HCT116 (cell line): ENCODE measurements at regions not wholly inside any gene's neighbourhood (a gene's known extent, or its start where the extent isn't known, plus 50 kb on each side); places are given as distances from the start of the nearest gene placed in this dataset.

Experiments used
- ATAC-seq: fragments of 200-7000 bp; cut with Tn5 transposase; 2 replicates; pipeline ENCODE4 v1.9.1; 2020; ENCODE audit warnings: mild to moderate bottlenecking, moderate library complexity
- BruUV-seq: library from RNA; stranded (reverse); fragments of 400-500 nt; replicated peaks from 2 replicates; lab custom pipeline; 2021; lab: Mats Ljungman, UMichigan
- CTCF ChIA-PET: fragments of 300-600 bp; sonication (Branson Sonifier 250); formaldehyde crosslinking; loops from one replicate; lab custom pipeline; 2021; ENCODE audit warnings: antibody characterized with exemption; lab: Charles Lee
- POLR2A ChIA-PET: fragments of 300-600, 350-600 bp; sonication (Branson Sonifier 250); formaldehyde crosslinking; loops from one replicate; lab custom pipeline; 2021; ENCODE audit warnings: antibody characterized with exemption; lab: Charles Lee
- RAD21 ChIA-PET, 2 experiments: fragments of 300-600 bp; sonication (Branson Sonifier 250); formaldehyde crosslinking; loops; one replicate each; lab custom pipeline; 2023; ENCODE audit warnings: low total read pairs in 2 of 2; ENCODE audit not compliant: uncharacterized antibody in 2 of 2, unreplicated experiment in 2 of 2, low non-redundant PET in 1 of 2; lab: Charles Lee
- DNase-seq: peaks from one replicate; pipeline ENCODE4 v3.0.0-alpha.2; 2010; ENCODE audit warnings: low read depth, low spot score
- H2AFZ ChIP-seq: fragments of 200-600 bp; shearing (Covaris generic), sonication (generic); 2 replicates; pipeline ENCODE4 v1.6.1; 2017; ENCODE audit warnings: low read depth, mixed run types, mixed read lengths, antibody characterized with exemption, low read length; ENCODE audit not compliant: poor library complexity, severe bottlenecking
- H3K27ac ChIP-seq: 2 replicates; pipeline ENCODE4 v1.5.1; 2012; ENCODE audit warnings: low read depth, low read length
- H3K27me3 ChIP-seq: fragments of 200-600 bp; sonication (generic); 2 replicates; pipeline ENCODE4 v1.6.1; 2016; ENCODE audit warnings: mixed run types, low read length, mixed read lengths; ENCODE audit not compliant: insufficient read depth
- H3K36me3 ChIP-seq, 2 experiments: fragments of 200-500 bp in 1 of 2; fragments of 200-600 bp in 1 of 2; sonication (Bioruptor generic) in 1 of 2; sonication (generic) in 1 of 2; 2 replicates each; pipeline versions ENCODE4 v1.5.1 to v1.6.1; 2014 to 2016; ENCODE audit warnings: low read length in 2 of 2, inconsistent platforms in 1 of 2, mixed read lengths in 1 of 2, mixed run types in 1 of 2; ENCODE audit not compliant: insufficient read depth in 2 of 2, control insufficient read depth in 1 of 2
- H3K4me1 ChIP-seq, 2 experiments: fragments of 200-600 bp in 1 of 2; sonication (generic) in 1 of 2; 2 replicates each; pipeline versions ENCODE4 v1.5.1 to v1.6.1; 2012 to 2017; ENCODE audit warnings: low read length in 2 of 2, inconsistent platforms in 1 of 2, mild to moderate bottlenecking in 1 of 2, mixed read lengths in 1 of 2, mixed run types in 1 of 2, moderate library complexity in 1 of 2; ENCODE audit not compliant: insufficient read depth in 2 of 2, control insufficient read depth in 1 of 2
- H3K4me2 ChIP-seq: fragments of 200-600 bp; sonication (generic); 2 replicates; pipeline ENCODE4 v1.6.1; 2017; ENCODE audit warnings: mixed run types, low read length, mixed read lengths
- H3K4me3 ChIP-seq, 2 experiments: fragments of 200-600 bp in 1 of 2; sonication (generic) in 1 of 2; replicated peaks in 1 of 2; 2 replicates each; pipeline ENCODE4 v1.5.1; 2011 to 2016; ENCODE audit warnings: low read length in 2 of 2, control low read depth in 1 of 2, low read depth in 1 of 2, mild to moderate bottlenecking in 1 of 2, mixed read lengths in 1 of 2, mixed run types in 1 of 2
- H3K79me2 ChIP-seq: fragments of 200-600 bp; sonication (generic); 2 replicates; pipeline ENCODE4 v1.6.1; 2017; ENCODE audit warnings: mild to moderate bottlenecking, mixed run types, low read length, moderate library complexity, mixed read lengths; ENCODE audit not compliant: insufficient read depth
- H3K9ac ChIP-seq: fragments of 200-600 bp; sonication (generic); 2 replicates; pipeline ENCODE4 v1.6.1; 2016; ENCODE audit warnings: low read length, mixed read lengths
- H3K9me2 ChIP-seq: fragments of 200-600 bp; sonication (generic), shearing (Covaris generic); 2 replicates; pipeline ENCODE4 v1.6.1; 2017; ENCODE audit warnings: mixed run types, mild to moderate bottlenecking, moderate library complexity; ENCODE audit not compliant: insufficient read depth
- H3K9me3 ChIP-seq, 2 experiments: fragments of 200-500 bp in 1 of 2; fragments of 200-600 bp in 1 of 2; sonication (Bioruptor generic) in 1 of 2; sonication (generic) in 1 of 2; 2 replicates each; pipeline ENCODE4 v1.6.1; 2014 to 2017; ENCODE audit warnings: low read length in 2 of 2, mixed read lengths in 2 of 2, inconsistent platforms in 1 of 2, low read depth in 1 of 2, mild to moderate bottlenecking in 1 of 2, mixed run types in 1 of 2, moderate library complexity in 1 of 2; ENCODE audit not compliant: control insufficient read depth in 1 of 2, insufficient read depth in 1 of 2
- H4K20me1 ChIP-seq: fragments of 200-600 bp; sonication (generic), shearing (Covaris generic); 2 replicates; pipeline ENCODE4 v1.6.1; 2017; ENCODE audit warnings: mixed run types, mild to moderate bottlenecking, moderate library complexity; ENCODE audit not compliant: insufficient read depth
- CBX3 ChIP-seq: IDR thresholded peaks from 2 replicates; pipeline ENCODE4 v1.6.1; 2012; ENCODE audit warnings: low read depth
- CEBPB ChIP-seq: IDR thresholded peaks from 2 replicates; pipeline ENCODE4 v1.6.1; 2012; ENCODE audit warnings: low read depth
- ELF1 ChIP-seq: IDR thresholded peaks from 2 replicates; pipeline ENCODE4 v1.6.1; 2012; ENCODE audit warnings: low read depth, borderline replicate concordance
- EZH2 ChIP-seq: fragments of 200-600 bp; sonication (generic); IDR thresholded peaks from 2 replicates; pipeline ENCODE4 v1.6.1; 2017; ENCODE audit warnings: antibody characterized with exemption, mixed run types
- EZH2phosphoT487 ChIP-seq: fragments of 200-600 bp; IDR thresholded peaks from 2 replicates; pipeline ENCODE4 v1.6.1; 2018; ENCODE audit warnings: antibody characterized with exemption, borderline replicate concordance
- FOSL1 ChIP-seq: IDR thresholded peaks from 2 replicates; pipeline ENCODE4 v1.6.1; 2012; ENCODE audit warnings: low read depth
- JUND ChIP-seq: IDR thresholded peaks from 2 replicates; pipeline ENCODE4 v1.6.1; 2012
- POLR2A ChIP-seq: IDR thresholded peaks from 2 replicates; pipeline ENCODE4 v1.7.0; 2011; ENCODE audit warnings: borderline replicate concordance; ENCODE audit not compliant: insufficient read depth, insufficient read length; ENCODE audit errors: extremely low read depth
- POLR2AphosphoS5 ChIP-seq: IDR thresholded peaks from 2 replicates; pipeline ENCODE4 v1.6.1; 2011; ENCODE audit warnings: mild to moderate bottlenecking, low read depth, low read length, moderate library complexity
- RAD21 ChIP-seq: IDR thresholded peaks from 2 replicates; pipeline ENCODE4 v1.6.1; 2012; ENCODE audit warnings: low read depth, mild to moderate bottlenecking
- SIN3A ChIP-seq: IDR thresholded peaks from 2 replicates; pipeline ENCODE4 v1.6.1; 2012; ENCODE audit warnings: low read depth
- SP1 ChIP-seq: IDR thresholded peaks from 2 replicates; pipeline ENCODE4 v1.6.1; 2012; ENCODE audit warnings: low read depth
- SRF ChIP-seq: IDR thresholded peaks from 2 replicates; pipeline ENCODE4 v1.6.1; 2012; ENCODE audit warnings: low read depth
- TCF7L2 ChIP-seq: IDR thresholded peaks from 2 replicates; pipeline ENCODE4 v1.7.0; 2011; ENCODE audit warnings: borderline replicate concordance, inconsistent platforms; ENCODE audit not compliant: insufficient read depth, insufficient read length; ENCODE audit errors: extremely low read depth
- ZFX ChIP-seq: fragments of 450-650 bp; IDR thresholded peaks from 2 replicates; pipeline ENCODE4 v1.6.1; 2017
- ZNF274 ChIP-seq: fragments of 200-500 bp; sonication (Bioruptor generic); IDR thresholded peaks from 2 replicates; pipeline ENCODE4 v1.6.1; 2014; ENCODE audit warnings: mild to moderate bottlenecking, low read depth, low read length, inconsistent platforms
- intact Hi-C: fragments of 100-400 bp; cut with micrococcal nuclease; formaldehyde crosslinking; loops from 2 replicates; pipeline ENCODE4 v1.10.0; 2022
- TF ChIP-seq, protein P1 (sequence below): IDR thresholded peaks from 2 replicates; pipeline ENCODE4 v1.6.1; 2011; ENCODE audit warnings: mild to moderate bottlenecking, low read length, moderate library complexity; ENCODE audit not compliant: insufficient replicate concordance; ENCODE audit errors: extremely low read depth
- TF ChIP-seq, protein P2 (sequence below): IDR thresholded peaks from 2 replicates; pipeline ENCODE4 v1.6.1; 2012; ENCODE audit warnings: low read depth
- TF ChIP-seq, protein P3 (sequence below): IDR thresholded peaks from 2 replicates; pipeline ENCODE4 v1.6.1; 2012
- TF ChIP-seq, protein P4 (sequence below): IDR thresholded peaks from 2 replicates; pipeline ENCODE4 v1.6.1; 2012

DNA sequence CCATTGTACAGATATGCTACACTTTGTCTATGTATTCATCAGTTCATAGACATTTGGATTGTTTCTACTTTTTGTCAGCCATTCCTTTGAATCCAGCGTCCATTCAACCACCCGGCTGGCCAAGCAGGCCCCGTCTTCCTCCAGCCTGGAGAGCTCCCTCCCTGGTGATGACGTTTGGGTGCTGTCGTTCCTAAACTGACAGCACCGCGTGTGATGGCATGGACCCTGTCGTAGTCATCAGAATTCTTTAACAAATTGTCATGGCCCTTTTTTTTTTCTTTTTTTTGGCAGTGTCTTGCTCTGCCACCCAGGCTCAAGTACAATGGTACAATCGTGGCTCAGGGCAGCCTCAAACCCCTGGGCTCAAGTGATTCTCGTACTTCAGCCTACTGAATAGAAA lies 138.6 kb upstream of the ERRFI1 start:
- H3K9me2 ChIP-seq, result no peaks in the 10 kb centered on the region
- BruUV-seq, result no TSS peak

More for the DNA sequence above, 138.6 kb upstream of the ERRFI1 start:
- CTCF ChIA-PET, result interaction anchor here (2.4 kb wide), 1 partner anchor 150 kb away, joined by 6 read pairs; no protein-coding TSS in a partner anchor
- ATAC-seq, result no peak
- no peak overlapping the region for H2AFZ ChIP-seq
- no peaks in the 10 kb centered on the region for H3K27me3 ChIP-seq
- no peak for DNase-seq
- H3K4me2 ChIP-seq, result no peak overlapping the region
- H3K4me1 ChIP-seq, result peaks cover 40 to 55% of the 10 kb centered on the region in 2 experiments
- no peaks in the 10 kb centered on the region for H3K9me3 ChIP-seq
- H3K79me2 ChIP-seq, result no peaks in the 10 kb centered on the region
- H3K27ac ChIP-seq, result peak overlapping the region; percentile 96
- no peak overlapping the region for H3K9ac ChIP-seq
- POLR2A ChIA-PET, result interaction anchor here (1.1 to 6.7 kb wide), 4 partner anchors 11 to 149 kb away, joined by 3 to 77 read pairs (median 5); no protein-coding TSS in a partner anchor
- no peaks in the 10 kb centered on the region for H4K20me1 ChIP-seq
- RAD21 ChIA-PET, result no interaction called here
- intact Hi-C loops, result loop anchor here (5.0 kb wide), 1 partner anchor 117 kb away; no protein-coding TSS in a partner anchor
- TF ChIP-seq EZH2 (no peak), EZH2phosphoT487 (no peak), ELF1 (no peak), SRF (no peak), CBX3 (no peak), SP1 (no peak), CEBPB (no peak), RAD21 (no peak), JUND (no peak), POLR2AphosphoS5 (no peak), TCF7L2 (no peak), POLR2A (no peak), SIN3A (no peak), FOSL1 (no peak), ZFX (no peak), ZNF274 (no peak)
- TF ChIP-seq, protein P1, sequence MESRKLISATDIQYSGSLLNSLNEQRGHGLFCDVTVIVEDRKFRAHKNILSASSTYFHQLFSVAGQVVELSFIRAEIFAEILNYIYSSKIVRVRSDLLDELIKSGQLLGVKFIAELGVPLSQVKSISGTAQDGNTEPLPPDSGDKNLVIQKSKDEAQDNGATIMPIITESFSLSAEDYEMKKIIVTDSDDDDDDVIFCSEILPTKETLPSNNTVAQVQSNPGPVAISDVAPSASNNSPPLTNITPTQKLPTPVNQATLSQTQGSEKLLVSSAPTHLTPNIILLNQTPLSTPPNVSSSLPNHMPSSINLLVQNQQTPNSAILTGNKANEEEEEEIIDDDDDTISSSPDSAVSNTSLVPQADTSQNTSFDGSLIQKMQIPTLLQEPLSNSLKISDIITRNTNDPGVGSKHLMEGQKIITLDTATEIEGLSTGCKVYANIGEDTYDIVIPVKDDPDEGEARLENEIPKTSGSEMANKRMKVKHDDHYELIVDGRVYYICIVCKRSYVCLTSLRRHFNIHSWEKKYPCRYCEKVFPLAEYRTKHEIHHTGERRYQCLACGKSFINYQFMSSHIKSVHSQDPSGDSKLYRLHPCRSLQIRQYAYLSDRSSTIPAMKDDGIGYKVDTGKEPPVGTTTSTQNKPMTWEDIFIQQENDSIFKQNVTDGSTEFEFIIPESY, result no peak
- TF ChIP-seq, protein P2, sequence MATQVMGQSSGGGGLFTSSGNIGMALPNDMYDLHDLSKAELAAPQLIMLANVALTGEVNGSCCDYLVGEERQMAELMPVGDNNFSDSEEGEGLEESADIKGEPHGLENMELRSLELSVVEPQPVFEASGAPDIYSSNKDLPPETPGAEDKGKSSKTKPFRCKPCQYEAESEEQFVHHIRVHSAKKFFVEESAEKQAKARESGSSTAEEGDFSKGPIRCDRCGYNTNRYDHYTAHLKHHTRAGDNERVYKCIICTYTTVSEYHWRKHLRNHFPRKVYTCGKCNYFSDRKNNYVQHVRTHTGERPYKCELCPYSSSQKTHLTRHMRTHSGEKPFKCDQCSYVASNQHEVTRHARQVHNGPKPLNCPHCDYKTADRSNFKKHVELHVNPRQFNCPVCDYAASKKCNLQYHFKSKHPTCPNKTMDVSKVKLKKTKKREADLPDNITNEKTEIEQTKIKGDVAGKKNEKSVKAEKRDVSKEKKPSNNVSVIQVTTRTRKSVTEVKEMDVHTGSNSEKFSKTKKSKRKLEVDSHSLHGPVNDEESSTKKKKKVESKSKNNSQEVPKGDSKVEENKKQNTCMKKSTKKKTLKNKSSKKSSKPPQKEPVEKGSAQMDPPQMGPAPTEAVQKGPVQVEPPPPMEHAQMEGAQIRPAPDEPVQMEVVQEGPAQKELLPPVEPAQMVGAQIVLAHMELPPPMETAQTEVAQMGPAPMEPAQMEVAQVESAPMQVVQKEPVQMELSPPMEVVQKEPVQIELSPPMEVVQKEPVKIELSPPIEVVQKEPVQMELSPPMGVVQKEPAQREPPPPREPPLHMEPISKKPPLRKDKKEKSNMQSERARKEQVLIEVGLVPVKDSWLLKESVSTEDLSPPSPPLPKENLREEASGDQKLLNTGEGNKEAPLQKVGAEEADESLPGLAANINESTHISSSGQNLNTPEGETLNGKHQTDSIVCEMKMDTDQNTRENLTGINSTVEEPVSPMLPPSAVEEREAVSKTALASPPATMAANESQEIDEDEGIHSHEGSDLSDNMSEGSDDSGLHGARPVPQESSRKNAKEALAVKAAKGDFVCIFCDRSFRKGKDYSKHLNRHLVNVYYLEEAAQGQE, result no peak
- TF ChIP-seq, protein P3, sequence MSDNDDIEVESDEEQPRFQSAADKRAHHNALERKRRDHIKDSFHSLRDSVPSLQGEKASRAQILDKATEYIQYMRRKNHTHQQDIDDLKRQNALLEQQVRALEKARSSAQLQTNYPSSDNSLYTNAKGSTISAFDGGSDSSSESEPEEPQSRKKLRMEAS, result no peak
- TF ChIP-seq, protein P4, sequence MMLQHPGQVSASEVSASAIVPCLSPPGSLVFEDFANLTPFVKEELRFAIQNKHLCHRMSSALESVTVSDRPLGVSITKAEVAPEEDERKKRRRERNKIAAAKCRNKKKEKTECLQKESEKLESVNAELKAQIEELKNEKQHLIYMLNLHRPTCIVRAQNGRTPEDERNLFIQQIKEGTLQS, result no peak
- TF ChIP-seq, all 23 proteins: peak for 0
- no peak overlapping the region for H3K4me3 ChIP-seq
- H3K36me3 ChIP-seq, result no peaks in the 10 kb centered on the region
